GM12878 (cell line): ENCODE measurements at regions not wholly inside any gene's neighbourhood (a gene's known extent, or its start where the extent isn't known, plus 50 kb on each side); places are given as distances from the start of the nearest gene placed in this dataset.

Source experiments
- ATAC-seq: fragments of 200-7000 bp; cut with Tn5 transposase; 3 replicates; pipeline ENCODE4 v1.9.1; 2020; ENCODE audit warnings: mild to moderate bottlenecking, moderate library complexity
- BruUV-seq: library from RNA; stranded (reverse); fragments of 400-500 nt; replicated peaks from 2 replicates; lab custom pipeline; 2021; lab: Mats Ljungman, UMichigan
- CTCF ChIA-PET: fragments of 300-600 bp; sonication (Branson Sonifier 250); formaldehyde crosslinking; extraction: SDS; loops from one replicate; lab custom pipeline; 2021; ENCODE audit warnings: inconsistent platforms; lab: Yijun Ruan, JAX
- POLR2A ChIA-PET: fragments of 350-600 bp; formaldehyde crosslinking; extraction: SDS; loops from one replicate; lab custom pipeline; 2021; ENCODE audit warnings: inconsistent platforms; lab: Charles Lee
- RAD21 ChIA-PET: fragments of 300-600 bp; sonication (Branson Sonifier 250); formaldehyde crosslinking; loops from one replicate; lab custom pipeline; 2023; ENCODE audit warnings: antibody characterized with exemption; ENCODE audit not compliant: unreplicated experiment; lab: Charles Lee
- SMC1A ChIA-PET: fragments of 300-600 bp; sonication (Branson Sonifier 250); formaldehyde crosslinking; loops from one replicate; lab custom pipeline; 2023; ENCODE audit not compliant: unreplicated experiment, uncharacterized antibody; lab: Charles Lee
- DNase-seq: peaks from one replicate; pipeline ENCODE4 v3.0.0-alpha.2; 2011; ENCODE audit warnings: low read depth, low spot score
- FAIRE-seq: peaks from 3 replicates; lab custom pipeline; 2011; peaks lifted over from hg19 to GRCh38; lab: Jason Lieb, UNC
- H2AFZ ChIP-seq: 2 replicates; pipeline ENCODE4 v1.6.0; 2011; ENCODE audit warnings: low read depth, low read length, control low read depth; ENCODE audit not compliant: control insufficient read depth
- H3K27ac ChIP-seq: 2 replicates; pipeline ENCODE4 v1.5.1; 2011; ENCODE audit warnings: control low read depth; ENCODE audit not compliant: control insufficient read depth, insufficient read depth
- H3K27me3 ChIP-seq, 2 experiments: replicated peaks in 1 of 2; 2 replicates each; pipeline versions ENCODE4 v1.6.0 to v1.6.1; 2011; ENCODE audit warnings: low read length in 1 of 2; ENCODE audit not compliant: control insufficient read depth in 2 of 2, insufficient read depth in 2 of 2
- H3K36me3 ChIP-seq, 2 experiments: 2 replicates each; pipeline ENCODE4 v1.5.1; 2011; ENCODE audit warnings: low read length in 1 of 2; ENCODE audit not compliant: control insufficient read depth in 2 of 2, insufficient read depth in 2 of 2
- H3K4me1 ChIP-seq: 2 replicates; pipeline ENCODE4 v1.6.1; 2011; ENCODE audit warnings: mild to moderate bottlenecking, low read length, moderate library complexity, mixed read lengths; ENCODE audit not compliant: control insufficient read depth, insufficient read depth
- H3K4me2 ChIP-seq: 2 replicates; pipeline ENCODE4 v1.6.0; 2011; ENCODE audit warnings: control low read depth; ENCODE audit not compliant: control insufficient read depth, insufficient read depth
- H3K4me3 ChIP-seq: fragments of 200-600 bp; sonication (generic); 2 replicates; pipeline ENCODE4 v1.5.1; 2016
- H3K79me2 ChIP-seq: 2 replicates; pipeline ENCODE4 v1.6.0; 2011; ENCODE audit warnings: low read length; ENCODE audit not compliant: control insufficient read depth, insufficient read depth
- H3K9ac ChIP-seq: 2 replicates; pipeline ENCODE4 v1.8.0; 2011; ENCODE audit warnings: low read length, control low read depth, mixed read lengths; ENCODE audit not compliant: control insufficient read depth, insufficient read depth
- H3K9me3 ChIP-seq: replicated peaks from 3 replicates; pipeline ENCODE4 v1.5.1; 2011; ENCODE audit warnings: mild to moderate bottlenecking, low read length; ENCODE audit not compliant: control insufficient read depth, insufficient read depth
- H4K20me1 ChIP-seq: 2 replicates; pipeline ENCODE4 v1.6.0; 2011; ENCODE audit not compliant: control insufficient read depth, insufficient read depth
- BHLHE40 ChIP-seq, 2 experiments: fragments of 450-650 bp in 1 of 2; IDR thresholded peaks; 2 replicates each; pipeline ENCODE4 v1.6.1; 2011 to 2017; ENCODE audit warnings: low read depth in 2 of 2, borderline replicate concordance in 1 of 2, improper control_type of control experiment in 1 of 2, low read length in 1 of 2, mild to moderate bottlenecking in 1 of 2
- EP300 ChIP-seq, 2 experiments: fragments of 150-350 bp in 1 of 2; IDR thresholded peaks; 2 replicates each; pipeline ENCODE4 v1.6.1; 2011 to 2012; ENCODE audit warnings: low read depth in 2 of 2, low read length in 2 of 2, borderline replicate concordance in 1 of 2, improper control_type of control experiment in 1 of 2, inconsistent platforms in 1 of 2; ENCODE audit not compliant: control insufficient read depth in 1 of 2
- ESRRA ChIP-seq: IDR thresholded peaks from 2 replicates; pipeline ENCODE4 v1.6.1; 2012; ENCODE audit warnings: mild to moderate bottlenecking, low read length, improper control_type of control experiment
- EZH2 ChIP-seq: IDR thresholded peaks from 2 replicates; pipeline ENCODE4 v1.6.1; 2012; ENCODE audit warnings: low read depth, mild to moderate bottlenecking, control low read depth, inconsistent platforms, low read length, borderline replicate concordance; ENCODE audit not compliant: control insufficient read depth
- MEF2A ChIP-seq: IDR thresholded peaks from 2 replicates; pipeline ENCODE4 v1.6.1; 2011; ENCODE audit warnings: low read depth, mild to moderate bottlenecking, low read length, moderate library complexity; ENCODE audit not compliant: insufficient read depth
- PKNOX1 ChIP-seq: fragments of 450-650 bp; IDR thresholded peaks from 2 replicates; pipeline ENCODE4 v1.6.1; 2016; ENCODE audit warnings: mild to moderate bottlenecking
- POLR2AphosphoS2 ChIP-seq: IDR thresholded peaks from 2 replicates; pipeline ENCODE4 v1.6.1; 2011; ENCODE audit warnings: low read depth, mild to moderate bottlenecking, low read length, improper control_type of control experiment, moderate library complexity
- RELA ChIP-seq: fragments of 450-650 bp; IDR thresholded peaks from 2 replicates; pipeline ENCODE4 v1.8.0; 2014; ENCODE audit warnings: borderline replicate concordance; ENCODE audit not compliant: partially characterized antibody
- RUNX3 ChIP-seq: IDR thresholded peaks from 2 replicates; pipeline ENCODE4 v1.6.1; 2012; ENCODE audit warnings: low read length, inconsistent platforms
- WRNIP1 ChIP-seq: IDR thresholded peaks from 2 replicates; pipeline ENCODE4 v1.6.1; 2011; ENCODE audit warnings: low read depth, low read length, improper control_type of control experiment, borderline replicate concordance
- YBX1 ChIP-seq: fragments of 450-650 bp; IDR thresholded peaks from 2 replicates; pipeline ENCODE4 v1.6.1; 2016; ENCODE audit warnings: antibody characterized with exemption
- ZNF24 ChIP-seq: fragments of 450-650 bp; IDR thresholded peaks from 2 replicates; pipeline ENCODE4 v1.6.1; 2017; ENCODE audit warnings: antibody characterized with exemption, mild to moderate bottlenecking
- ZNF687 ChIP-seq: fragments of 450-650 bp; IDR thresholded peaks from 2 replicates; pipeline ENCODE4 v1.6.1; 2017; ENCODE audit warnings: mild to moderate bottlenecking, moderate library complexity
- whole genome bisulfite sequencing: methylation state at CpG from one replicate; pipeline ENCODE4 v1.1.6; 2016; ENCODE audit warnings: low lambda C conversion rate; ENCODE audit not compliant: insufficient replicate concordance, insufficient coverage; ENCODE audit errors: missing lambda C conversion rate; 5-methylcytosine and 5-hydroxymethylcytosine counted together
- in situ Hi-C: fragments of 300-500 bp; cut with MboI; formaldehyde crosslinking; loops from 9 replicates; pipeline ENCODE4 v1.14.3; 2018; ENCODE audit warnings: mixed read lengths
- intact Hi-C: fragments of 100-400 bp; cut with micrococcal nuclease; formaldehyde crosslinking; loops from one replicate; pipeline ENCODE4 v1.14.2; 2022; ENCODE audit not compliant: unreplicated experiment
- TF ChIP-seq, protein P1 (sequence below): fragments of 450-650 bp; IDR thresholded peaks from 2 replicates; pipeline ENCODE4 v1.6.1; 2017; ENCODE audit warnings: mild to moderate bottlenecking

GRCh38 chr14:82126006-82126405 lies 592.4 kb upstream of the SEL1L start:
- BruUV-seq: no TSS peak
- no peaks in the 10 kb centered on the region for H3K27me3 ChIP-seq
- 2% methylated on average over 2 of the region's 2 CpGs for WGBS
- no peaks in the 10 kb centered on the region for H4K20me1 ChIP-seq
- H3K27ac ChIP-seq: no peak overlapping the region
- H3K9ac ChIP-seq: no peak overlapping the region
- H3K4me3 ChIP-seq: no peak overlapping the region
- DNase-seq: no peak
- TF ChIP-seq MEF2A: no peak
- no peak for TF ChIP-seq EP300 (IDR thresholded peaks at IDR 0.05; ENCODE audit: borderline replicate concordance in 1 of 2, control insufficient read depth in 1 of 2, low read depth in 2 of 2, low read length in 2 of 2)
- TF ChIP-seq EZH2: no peak
- no peak for TF ChIP-seq RUNX3
- TF ChIP-seq POLR2AphosphoS2: no peak
- no peak for TF ChIP-seq ZNF687
- TF ChIP-seq PKNOX1: no peak
- no peak for TF ChIP-seq RELA
- no peak for TF ChIP-seq BHLHE40 (IDR thresholded peaks at IDR 0.05; ENCODE audit: borderline replicate concordance in 1 of 2, low read depth in 2 of 2, low read length in 1 of 2)
- TF ChIP-seq ZNF24: no peak
- no peak for TF ChIP-seq YBX1
- TF ChIP-seq WRNIP1: no peak
- TF ChIP-seq ESRRA: no peak
- TF ChIP-seq, protein P1, sequence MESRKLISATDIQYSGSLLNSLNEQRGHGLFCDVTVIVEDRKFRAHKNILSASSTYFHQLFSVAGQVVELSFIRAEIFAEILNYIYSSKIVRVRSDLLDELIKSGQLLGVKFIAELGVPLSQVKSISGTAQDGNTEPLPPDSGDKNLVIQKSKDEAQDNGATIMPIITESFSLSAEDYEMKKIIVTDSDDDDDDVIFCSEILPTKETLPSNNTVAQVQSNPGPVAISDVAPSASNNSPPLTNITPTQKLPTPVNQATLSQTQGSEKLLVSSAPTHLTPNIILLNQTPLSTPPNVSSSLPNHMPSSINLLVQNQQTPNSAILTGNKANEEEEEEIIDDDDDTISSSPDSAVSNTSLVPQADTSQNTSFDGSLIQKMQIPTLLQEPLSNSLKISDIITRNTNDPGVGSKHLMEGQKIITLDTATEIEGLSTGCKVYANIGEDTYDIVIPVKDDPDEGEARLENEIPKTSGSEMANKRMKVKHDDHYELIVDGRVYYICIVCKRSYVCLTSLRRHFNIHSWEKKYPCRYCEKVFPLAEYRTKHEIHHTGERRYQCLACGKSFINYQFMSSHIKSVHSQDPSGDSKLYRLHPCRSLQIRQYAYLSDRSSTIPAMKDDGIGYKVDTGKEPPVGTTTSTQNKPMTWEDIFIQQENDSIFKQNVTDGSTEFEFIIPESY: no peak
- no peak overlapping the region for H3K4me2 ChIP-seq
- no peaks in the 10 kb centered on the region for H3K9me3 ChIP-seq
- no peak overlapping the region for H2AFZ ChIP-seq
- no peak for ATAC-seq
- H3K36me3 ChIP-seq: no peaks in the 10 kb centered on the region
- intact Hi-C loops (no loop called here), in situ Hi-C loops (no loop called here)
- SMC1A ChIA-PET: no interaction called here
- no peak for FAIRE-seq
- H3K4me1 ChIP-seq: no peaks in the 10 kb centered on the region
- no peaks in the 10 kb centered on the region for H3K79me2 ChIP-seq
- RAD21 ChIA-PET: no interaction called here
- POLR2A ChIA-PET: no interaction called here
- CTCF ChIA-PET: no interaction called here
